ENCODE measurements at regions not wholly inside any gene's neighbourhood (a gene's known extent, or its start where the extent isn't known, plus 50 kb on each side); places are given as distances from the start of the nearest gene placed in this dataset.
"Not testable (repeated sequence)": the region's sequence is repeated elsewhere in the genome, so short reads cannot be mapped to it uniquely, and the experiment has no call there.

GRCh38 chr22:33163815-33164214 is 105.6 kb upstream of the SYN3 start:
- TF ChIP-seq CTCF (conservative IDR thresholded peaks at IDR 0.05) = no peak
- no peak overlapping the region for H3K27ac ChIP-seq

GRCh38 chr22:33162196-33162595 is 104.0 kb upstream of the SYN3 start:
- no peak for TF ChIP-seq CTCF (conservative IDR thresholded peaks at IDR 0.05)
- no peak overlapping the region for H3K27ac ChIP-seq

GRCh38 chr22:33160525-33160924 is 102.3 kb upstream of the SYN3 start:
- no peak for TF ChIP-seq CTCF (conservative IDR thresholded peaks at IDR 0.05)
- H3K27ac ChIP-seq = no peak overlapping the region

- not testable (repeated sequence) for H3K27ac ChIP-seq
Observed at GRCh38 chr22:33154967-33155366, 96.8 kb upstream of the SYN3 start.

- TF ChIP-seq CTCF (conservative IDR thresholded peaks at IDR 0.05) = no peak
Observed at GRCh38 chr22:33149611-33150010, 91.4 kb upstream of the SYN3 start.

GRCh38 chr22:33144721-33145120 is 86.5 kb upstream of the SYN3 start:
- H3K27ac ChIP-seq = no peak overlapping the region
- TF ChIP-seq CTCF (conservative IDR thresholded peaks at IDR 0.05) = no peak

More at GRCh38 chr22:33149611-33150010, 91.4 kb upstream of the SYN3 start:
- no peak overlapping the region for H3K27ac ChIP-seq

GRCh38 chr22:33142282-33143055 is 84.3 kb upstream of the SYN3 start:
- no peak for TF ChIP-seq CTCF (conservative IDR thresholded peaks at IDR 0.05)
- peak overlapping the region; percentile 40 for H3K27ac ChIP-seq

GRCh38 chr22:33139937-33140336 is 81.8 kb upstream of the SYN3 start:
- no peak for TF ChIP-seq CTCF (conservative IDR thresholded peaks at IDR 0.05)
- H3K27ac ChIP-seq = no peak overlapping the region

- not testable (repeated sequence) for H3K27ac ChIP-seq
Observed at GRCh38 chr22:33138333-33138732, 80.2 kb upstream of the SYN3 start.

Measured in VCaP (cell line).